CD4-positive, alpha-beta T cell treated with Interleukin-15 for 4 hours (primary cell): ENCODE measurements at regions not wholly inside any gene's neighbourhood (a gene's known extent, or its start where the extent isn't known, plus 50 kb on each side); places are given as distances from the start of the nearest gene placed in this dataset.
"Not testable (repeated sequence)": the region's sequence is repeated elsewhere in the genome, so short reads cannot be mapped to it uniquely, and the experiment has no call there.

ENCODE experiments used
- DNase-seq: peaks from one replicate; pipeline ENCODE4 v3.0.0-alpha.2; 2020; ENCODE audit warnings: low spot score

- no peak for DNase-seq
These were observed 67.5 kb upstream of the INSIG1 start for GRCh38 chr7:155230169-155230593.

DNA sequence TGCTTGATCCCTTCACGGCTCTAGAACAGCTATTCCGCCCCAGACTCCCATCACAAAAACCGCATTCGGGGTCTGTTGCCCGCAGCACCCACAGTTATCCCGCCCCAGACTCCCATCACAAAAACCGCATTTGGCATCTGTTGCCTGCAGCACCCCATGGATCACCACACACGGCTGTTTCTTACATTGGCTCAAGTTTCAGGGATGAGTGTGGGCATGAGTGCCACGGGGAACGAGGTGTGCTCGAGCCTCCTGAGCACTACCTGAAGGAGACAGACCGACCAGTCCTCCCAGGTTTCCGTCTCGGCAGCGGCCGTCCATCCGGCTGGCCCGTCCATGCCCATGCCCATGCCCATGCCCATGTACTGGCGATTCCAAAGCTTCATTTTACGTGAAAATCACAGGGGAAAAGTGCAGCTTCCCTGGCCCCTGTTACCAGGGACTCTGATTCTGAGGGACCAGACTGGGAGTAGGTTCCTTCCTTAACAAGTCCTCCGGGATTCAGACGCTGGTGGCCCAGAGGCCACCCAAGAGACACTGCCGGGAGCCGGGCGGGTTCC, 66.4 kb upstream of the INSIG1 start:
- no peak for DNase-seq

GRCh38 chr7:155231941-155232340, 65.7 kb upstream of the INSIG1 start:
- DNase-seq: no peak

DNA sequence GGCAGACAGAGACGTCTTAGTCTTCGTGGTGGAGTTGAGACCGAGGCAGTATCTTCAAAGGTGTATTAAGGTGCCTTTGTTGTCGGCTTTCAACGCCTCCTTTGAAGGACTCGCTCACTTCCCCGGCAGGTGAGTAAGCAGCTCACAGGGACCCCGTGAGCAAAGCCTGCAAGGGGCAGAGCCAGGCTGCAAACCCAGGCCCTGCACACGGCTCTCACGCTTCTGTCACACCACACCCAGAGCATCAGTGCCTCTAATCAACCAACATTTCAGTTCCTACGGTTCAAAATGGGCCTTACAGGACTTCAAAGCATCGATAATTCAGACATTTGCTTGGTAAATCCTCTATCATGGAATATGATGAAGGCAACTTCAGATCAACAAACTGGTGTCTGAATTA, 64.8 kb upstream of the INSIG1 start:
- DNase-seq: no peak

DNA sequence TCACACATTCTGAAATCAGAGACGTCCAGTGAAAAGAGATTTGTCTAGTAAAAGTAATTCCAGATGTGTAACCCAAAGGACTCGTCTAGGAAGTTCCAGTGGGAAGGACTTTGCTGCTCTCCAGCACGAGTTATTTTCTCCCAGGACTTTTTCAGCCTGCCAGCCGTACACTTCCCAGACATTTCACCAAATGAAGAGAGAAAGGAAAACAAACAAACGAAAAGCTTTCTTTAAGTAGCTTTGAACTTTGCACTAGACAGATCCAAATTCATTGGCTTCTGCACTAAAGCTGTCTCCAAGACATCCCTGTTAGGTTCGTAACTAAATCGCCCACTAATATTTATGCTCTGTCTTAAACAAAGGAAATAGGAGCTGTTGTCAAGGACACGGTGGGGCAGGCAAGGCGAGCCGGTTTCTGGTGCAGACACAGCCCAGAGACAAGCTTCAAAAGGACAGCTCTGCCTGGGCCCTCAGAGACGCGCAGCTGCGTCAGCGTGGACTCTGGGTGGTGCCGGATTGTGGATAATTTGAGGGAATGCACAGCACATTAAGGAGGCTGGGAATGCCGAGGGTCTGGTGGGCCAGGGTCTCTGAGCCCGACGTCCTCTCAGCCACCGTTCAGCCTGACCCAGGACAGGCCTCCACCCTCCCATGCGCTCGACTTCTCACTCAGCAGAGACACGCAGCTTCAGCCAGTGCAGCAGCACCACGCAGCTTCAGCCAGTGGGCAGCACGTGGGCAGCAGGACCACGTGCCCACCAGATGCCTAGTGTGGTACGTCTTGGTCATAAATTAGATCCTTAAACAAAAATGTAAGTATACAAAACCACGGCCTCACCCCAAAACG, 64.1 kb upstream of the INSIG1 start:
- DNase-seq: no peak

DNA sequence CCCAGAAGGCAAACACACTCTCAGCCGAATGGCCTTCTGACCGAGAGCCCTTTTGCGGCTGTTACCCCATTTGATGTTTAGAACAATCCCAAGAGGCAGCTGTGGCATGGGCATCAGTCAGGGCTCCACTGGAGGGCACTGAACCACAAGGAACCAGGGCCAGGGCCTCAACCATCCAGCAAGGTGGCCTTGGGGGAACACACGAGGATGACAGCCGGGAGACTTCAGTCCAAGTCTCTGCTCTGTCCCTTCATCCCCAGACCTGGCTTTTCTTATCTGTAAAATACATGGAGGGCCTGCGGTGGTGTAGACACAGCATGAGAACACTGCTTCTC, 63.6 kb upstream of the INSIG1 start:
- DNase-seq: no peak

DNA sequence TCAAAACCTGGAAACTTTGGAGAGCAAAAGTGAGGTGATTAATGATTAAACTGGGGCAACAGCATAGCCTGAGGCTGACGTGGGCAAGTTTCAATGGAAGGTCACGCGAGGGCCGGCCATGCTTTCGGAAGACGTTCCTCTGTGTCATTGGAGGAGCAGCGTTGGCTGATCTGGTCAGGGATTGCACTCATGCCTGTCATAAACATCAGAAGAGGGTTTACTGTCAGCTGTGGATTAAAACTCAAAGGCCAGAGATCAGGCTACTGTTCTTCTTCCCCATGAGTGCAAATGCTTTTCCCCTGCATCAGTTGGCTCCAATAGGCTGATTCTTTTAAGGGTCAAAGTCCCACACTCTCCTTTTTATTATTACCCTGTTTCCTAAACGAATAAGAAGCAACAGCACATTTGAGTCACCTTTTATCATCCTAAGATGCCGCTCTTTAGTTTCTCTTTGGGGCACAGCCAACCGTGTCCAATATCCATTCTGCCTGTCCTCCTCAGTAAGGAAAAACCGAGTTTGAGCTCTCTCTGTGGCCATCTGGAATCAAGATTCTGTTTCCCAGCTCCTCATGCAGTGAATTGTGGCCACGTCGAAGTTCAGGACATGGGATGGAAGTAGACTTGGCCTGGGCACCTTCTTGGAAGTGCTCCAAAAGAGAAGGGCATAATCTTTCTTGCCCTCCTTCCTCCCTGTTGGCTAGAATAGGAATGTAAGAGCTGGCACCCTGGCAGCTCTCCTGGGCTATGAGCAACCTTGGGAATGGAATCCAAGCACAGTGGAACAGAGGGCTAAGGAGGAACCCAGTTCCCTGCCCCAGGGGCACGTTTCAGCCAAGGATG, 62.5 kb upstream of the INSIG1 start:
- no peak for DNase-seq

- no peak for DNase-seq
These were observed 61.3 kb upstream of the INSIG1 start for GRCh38 chr7:155236386-155236785.

- no peak for DNase-seq
These were observed 60.4 kb upstream of the INSIG1 start for GRCh38 chr7:155237297-155237696.

GRCh38 chr7:155237730-155238129, 59.9 kb upstream of the INSIG1 start:
- DNase-seq: no peak

DNA sequence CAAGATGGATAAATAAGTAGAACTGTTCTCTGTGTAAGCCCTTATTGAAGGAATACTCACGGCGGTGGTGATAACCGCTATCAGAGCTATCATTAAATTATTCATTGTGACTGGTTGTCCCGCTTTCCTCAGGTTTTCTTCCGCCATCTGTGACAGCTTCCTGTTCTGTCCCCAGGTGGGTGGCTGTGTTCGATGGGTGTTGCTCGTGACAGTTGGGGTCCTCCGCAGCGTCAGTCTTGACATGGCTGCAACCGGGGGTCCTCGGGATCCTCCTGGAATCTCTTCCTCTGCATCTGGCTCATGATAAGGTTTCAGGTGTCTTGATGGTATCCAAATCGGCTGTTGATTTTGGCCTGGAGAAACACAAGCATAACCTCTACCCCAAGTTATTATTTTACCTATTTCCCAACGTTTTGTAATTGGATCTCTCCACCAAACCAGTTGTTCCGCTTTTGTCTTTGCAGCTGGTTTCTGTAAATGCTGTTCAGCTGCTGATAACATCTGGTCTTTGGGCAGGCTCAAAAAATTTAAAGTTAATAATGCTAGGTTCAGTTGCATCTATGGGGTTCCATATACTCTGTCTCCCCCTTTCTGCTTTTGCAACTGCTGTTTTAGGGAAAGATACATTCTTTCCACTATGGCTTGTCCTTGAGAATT, 58.1 kb upstream of the INSIG1 start:
- not testable (repeated sequence) for DNase-seq

- no peak for DNase-seq
These were observed 53.0 kb upstream of the INSIG1 start for GRCh38 chr7:155244675-155245074.

GRCh38 chr7:155247479-155248365, 50.0 kb upstream of the INSIG1 start:
- DNase-seq: no peak
